T-helper 2 cell treated with Interferon-gamma antibody and Interleukin-4, amounts not matched to agents 100 ng/mL and 5 ng/mL, for 36 hours (primary cell): ENCODE measurements at regions not wholly inside any gene's neighbourhood (a gene's known extent, or its start where the extent isn't known, plus 50 kb on each side); places are given as distances from the start of the nearest gene placed in this dataset.

Experiments
- intact Hi-C: fragments of 100-400 bp; cut with micrococcal nuclease; formaldehyde crosslinking; loops from one replicate; pipeline ENCODE4 v1.15.1; 2023

GRCh38 chr16:86681757-86682106, 103.4 kb downstream of the FOXL1 start:
- intact Hi-C loops: no loop called here

GRCh38 chr16:86682219-86682904, 104.0 kb downstream of the FOXL1 start:
- intact Hi-C loops: no loop called here

- intact Hi-C loops: no loop called here
Measured at GRCh38 chr16:86683441-86684194, 105.3 kb downstream of the FOXL1 start.

GRCh38 chr16:86685076-86685475, 106.7 kb downstream of the FOXL1 start:
- intact Hi-C loops: no loop called here

GRCh38 chr16:86690970-86691369, 112.6 kb downstream of the FOXL1 start:
- intact Hi-C loops: no loop called here

- intact Hi-C loops: no loop called here
Measured at GRCh38 chr16:86692426-86692825, 114.1 kb downstream of the FOXL1 start.

GRCh38 chr16:86693033-86693432, 114.7 kb downstream of the FOXL1 start:
- intact Hi-C loops: no loop called here

GRCh38 chr16:86697715-86698114, 119.4 kb downstream of the FOXL1 start:
- intact Hi-C loops: no loop called here

GRCh38 chr16:86700046-86700945, 121.9 kb downstream of the FOXL1 start:
- intact Hi-C loops: no loop called here

GRCh38 chr16:86701286-86701975, 123.1 kb downstream of the FOXL1 start:
- intact Hi-C loops: no loop called here

- intact Hi-C loops: no loop called here
Measured at GRCh38 chr16:86702824-86703588, 124.7 kb downstream of the FOXL1 start.

GRCh38 chr16:86704516-86704915, 126.2 kb downstream of the FOXL1 start:
- intact Hi-C loops: no loop called here

- intact Hi-C loops: no loop called here
Measured at GRCh38 chr16:86706726-86707125, 128.4 kb downstream of the FOXL1 start.

- intact Hi-C loops: no loop called here
Measured at GRCh38 chr16:86707171-86707570, 128.8 kb downstream of the FOXL1 start.

- intact Hi-C loops: no loop called here
Measured at GRCh38 chr16:86707581-86707980, 129.2 kb downstream of the FOXL1 start.

- intact Hi-C loops: no loop called here
Measured at GRCh38 chr16:86708431-86708830, 130.1 kb downstream of the FOXL1 start.

GRCh38 chr16:86709103-86709502, 130.8 kb downstream of the FOXL1 start:
- intact Hi-C loops: no loop called here

- intact Hi-C loops: no loop called here
Measured at GRCh38 chr16:86709902-86710601, 131.7 kb downstream of the FOXL1 start.

- intact Hi-C loops: no loop called here
Measured at GRCh38 chr16:86710602-86710950, 132.2 kb downstream of the FOXL1 start.
